NCI-H446 (cell line): ENCODE measurements at regions not wholly inside any gene's neighbourhood (a gene's known extent, or its start where the extent isn't known, plus 50 kb on each side); places are given as distances from the start of the nearest gene placed in this dataset.
A peak's percentile ranks its signal among the peaks of the same experiment; 100 is the strongest.
"Not testable (repeated sequence)": the region's sequence is repeated elsewhere in the genome, so short reads cannot be mapped to it uniquely, and the experiment has no call there.

ENCODE experiments used
- DNase-seq, 2 experiments: peaks; one replicate each; lab custom pipeline; 2025; lab: John Stamatoyannopoulos, UW

- DNase-seq: no peak
Measured at GRCh38 chr10:126722726-126723125, 52.2 kb upstream of the C10orf90 start.

GRCh38 chr10:126723226-126723625, 52.7 kb upstream of the C10orf90 start:
- DNase-seq: no peak

GRCh38 chr10:126729314-126729870, 58.9 kb upstream of the C10orf90 start:
- no peak for DNase-seq

GRCh38 chr10:126730856-126731609, 60.5 kb upstream of the C10orf90 start:
- DNase-seq: no peak

GRCh38 chr10:126731610-126731990, 61.1 kb upstream of the C10orf90 start:
- DNase-seq: no peak

GRCh38 chr10:126732308-126732707, 61.8 kb upstream of the C10orf90 start:
- DNase-seq: no peak

GRCh38 chr10:126732868-126733267, 62.4 kb upstream of the C10orf90 start:
- DNase-seq: no peak

- no peak for DNase-seq
Measured at GRCh38 chr10:126734015-126734414, 63.5 kb upstream of the C10orf90 start.

- DNase-seq: no peak
Measured at GRCh38 chr10:126734967-126735366, 64.5 kb upstream of the C10orf90 start.

- no peak for DNase-seq
Measured at GRCh38 chr10:126736142-126736541, 65.6 kb upstream of the C10orf90 start.

- no peak for DNase-seq
Measured at GRCh38 chr10:126736727-126737126, 66.2 kb upstream of the C10orf90 start.

- DNase-seq: no peak
Measured at GRCh38 chr10:126738001-126738400, 67.5 kb upstream of the C10orf90 start.

- DNase-seq: no peak
Measured at GRCh38 chr10:126744571-126744970, 74.1 kb upstream of the C10orf90 start.

- DNase-seq: peak in 1 of 2 experiments; percentile 39
Measured at GRCh38 chr10:126749015-126749655, 78.6 kb upstream of the C10orf90 start.

- DNase-seq: no peak
Measured at GRCh38 chr10:126754966-126755365, 84.5 kb upstream of the C10orf90 start.

- no peak for DNase-seq
Measured at GRCh38 chr10:126758867-126759266, 88.4 kb upstream of the C10orf90 start.

GRCh38 chr10:126759531-126759930, 89.0 kb upstream of the C10orf90 start:
- no peak for DNase-seq

GRCh38 chr10:126766646-126767045, 96.2 kb upstream of the C10orf90 start:
- not testable (repeated sequence) for DNase-seq

GRCh38 chr10:126770809-126771208, 100.3 kb upstream of the C10orf90 start:
- no peak for DNase-seq

GRCh38 chr10:126776168-126776567, 105.7 kb upstream of the C10orf90 start:
- DNase-seq: no peak

- DNase-seq: no peak
Measured at GRCh38 chr10:126777714-126778113, 107.2 kb upstream of the C10orf90 start.

- no peak for DNase-seq
Measured at GRCh38 chr10:126781450-126782216, 111.1 kb upstream of the C10orf90 start.
